ENCODE measurements at regions not wholly inside any gene's neighbourhood (a gene's known extent, or its start where the extent isn't known, plus 50 kb on each side); places are given as distances from the start of the nearest gene placed in this dataset.

- Histone ChIP-seq H3K4me1 (ENCODE audit: insufficient read depth) (no peaks in the 10 kb centered on the region), H3K4me2 (no peak overlapping the region), H3K9me3 (ENCODE audit: low read depth) (no peaks in the 10 kb centered on the region), H3K27me3 (no peaks in the 10 kb centered on the region), H3K9me2 (replicated peaks; ENCODE audit: insufficient read depth) (no peaks in the 10 kb centered on the region), H3K4me3 (no peak overlapping the region), H3K79me2 (no peaks in the 10 kb centered on the region), H3K36me3 (replicated peaks; ENCODE audit: insufficient read depth, low read depth) (no peaks in the 10 kb centered on the region), H3K27ac (no peak overlapping the region), H2AFZ (no peak overlapping the region), H4K20me1 (ENCODE audit: insufficient read depth, poor library complexity, severe bottlenecking) (no peaks in the 10 kb centered on the region)
- TF ChIP-seq, protein P1, sequence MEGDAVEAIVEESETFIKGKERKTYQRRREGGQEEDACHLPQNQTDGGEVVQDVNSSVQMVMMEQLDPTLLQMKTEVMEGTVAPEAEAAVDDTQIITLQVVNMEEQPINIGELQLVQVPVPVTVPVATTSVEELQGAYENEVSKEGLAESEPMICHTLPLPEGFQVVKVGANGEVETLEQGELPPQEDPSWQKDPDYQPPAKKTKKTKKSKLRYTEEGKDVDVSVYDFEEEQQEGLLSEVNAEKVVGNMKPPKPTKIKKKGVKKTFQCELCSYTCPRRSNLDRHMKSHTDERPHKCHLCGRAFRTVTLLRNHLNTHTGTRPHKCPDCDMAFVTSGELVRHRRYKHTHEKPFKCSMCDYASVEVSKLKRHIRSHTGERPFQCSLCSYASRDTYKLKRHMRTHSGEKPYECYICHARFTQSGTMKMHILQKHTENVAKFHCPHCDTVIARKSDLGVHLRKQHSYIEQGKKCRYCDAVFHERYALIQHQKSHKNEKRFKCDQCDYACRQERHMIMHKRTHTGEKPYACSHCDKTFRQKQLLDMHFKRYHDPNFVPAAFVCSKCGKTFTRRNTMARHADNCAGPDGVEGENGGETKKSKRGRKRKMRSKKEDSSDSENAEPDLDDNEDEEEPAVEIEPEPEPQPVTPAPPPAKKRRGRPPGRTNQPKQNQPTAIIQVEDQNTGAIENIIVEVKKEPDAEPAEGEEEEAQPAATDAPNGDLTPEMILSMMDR (IDR thresholded peaks at IDR 0.05; ENCODE audit: poor library complexity): no peak
- DNase-seq (ENCODE audit: low spot score): no peak
- WGBS (ENCODE audit: low lambda C conversion rate, missing lambda C conversion rate): 81% methylated on average over 3 of the region's 3 CpGs
These were observed 437.3 kb upstream of the ZNF507 start for GRCh38 chr19:31908080-31908479.

DNA sequence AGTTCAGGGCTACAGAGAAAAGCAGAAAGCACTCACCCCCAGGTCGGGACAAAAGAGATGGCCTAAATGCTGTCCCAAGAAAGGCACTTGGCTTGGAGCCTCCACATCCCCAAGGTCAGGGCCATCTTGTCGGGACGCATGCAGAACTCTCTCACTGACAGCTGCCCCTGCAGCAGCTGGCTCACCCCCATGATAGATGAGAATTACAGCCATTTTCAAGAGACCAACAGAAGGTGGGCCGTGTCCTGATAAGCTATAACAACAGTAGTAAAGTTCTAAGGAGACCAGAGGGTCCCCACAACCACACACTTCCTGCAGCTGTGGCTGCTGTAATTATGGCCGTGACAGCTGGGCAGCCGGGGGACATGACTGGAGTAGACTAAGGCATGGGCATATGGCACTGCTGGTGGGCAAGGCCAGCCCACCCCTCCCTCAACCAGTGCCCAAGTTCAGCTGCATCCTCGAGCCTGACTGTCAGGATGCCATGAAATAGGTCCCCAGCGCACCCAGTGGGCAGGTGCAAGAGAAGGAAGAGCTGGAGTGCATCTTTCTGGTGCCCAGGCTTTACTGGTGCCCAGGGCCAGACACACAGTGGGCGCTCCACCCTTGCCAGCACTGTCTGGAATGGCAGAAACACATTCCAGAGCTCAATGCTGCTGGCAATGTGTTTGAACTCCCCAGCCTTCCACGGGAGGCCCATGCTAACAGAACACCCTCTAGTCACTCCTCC, 436.7 kb upstream of the ZNF507 start:
- H4K20me1 ChIP-seq (ENCODE audit: insufficient read depth, poor library complexity, severe bottlenecking): no peaks in the 10 kb centered on the region
- no peak overlapping the region for H2AFZ ChIP-seq
- no peak overlapping the region for H3K4me2 ChIP-seq
- no peak for DNase-seq (ENCODE audit: low spot score)
- H3K36me3 ChIP-seq (replicated peaks; ENCODE audit: insufficient read depth, low read depth): no peaks in the 10 kb centered on the region
- H3K79me2 ChIP-seq: no peaks in the 10 kb centered on the region
- no peaks in the 10 kb centered on the region for H3K9me2 ChIP-seq (replicated peaks; ENCODE audit: insufficient read depth)
- no peak overlapping the region for H3K4me3 ChIP-seq
- H3K9me3 ChIP-seq (ENCODE audit: low read depth): no peaks in the 10 kb centered on the region
- no peaks in the 10 kb centered on the region for H3K27me3 ChIP-seq
- 85% methylated on average over 10 of the region's 10 CpGs for WGBS (ENCODE audit: low lambda C conversion rate, missing lambda C conversion rate)
- no peak overlapping the region for H3K27ac ChIP-seq
- H3K4me1 ChIP-seq (ENCODE audit: insufficient read depth): no peaks in the 10 kb centered on the region
- TF ChIP-seq EZH2 (IDR thresholded peaks at IDR 0.05; ENCODE audit: borderline replicate concordance): no peak
- TF ChIP-seq, protein P1 (IDR thresholded peaks at IDR 0.05; ENCODE audit: poor library complexity): no peak
- TF ChIP-seq EZH2phosphoT487 (IDR thresholded peaks at IDR 0.05; ENCODE audit: low read depth, severe bottlenecking, unreplicated experiment): no peak

GRCh38 chr19:31910224-31910623, 435.2 kb upstream of the ZNF507 start:
- no peaks in the 10 kb centered on the region for H3K9me3 ChIP-seq (ENCODE audit: low read depth)
- no peak for DNase-seq (ENCODE audit: low spot score)
- H3K4me3 ChIP-seq: no peak overlapping the region
- H3K79me2 ChIP-seq: no peaks in the 10 kb centered on the region
- WGBS (ENCODE audit: low lambda C conversion rate, missing lambda C conversion rate): 65% methylated on average over 6 of the region's 6 CpGs
- H3K4me2 ChIP-seq: no peak overlapping the region
- H3K36me3 ChIP-seq (replicated peaks; ENCODE audit: insufficient read depth, low read depth): no peaks in the 10 kb centered on the region
- no peaks in the 10 kb centered on the region for H3K9me2 ChIP-seq (replicated peaks; ENCODE audit: insufficient read depth)
- no peaks in the 10 kb centered on the region for H4K20me1 ChIP-seq (ENCODE audit: insufficient read depth, poor library complexity, severe bottlenecking)
- no peak overlapping the region for H2AFZ ChIP-seq
- no peaks in the 10 kb centered on the region for H3K4me1 ChIP-seq (ENCODE audit: insufficient read depth)
- H3K27ac ChIP-seq: no peak overlapping the region
- TF ChIP-seq EZH2phosphoT487 (IDR thresholded peaks at IDR 0.05; ENCODE audit: low read depth, severe bottlenecking, unreplicated experiment) (no peak), EZH2 (IDR thresholded peaks at IDR 0.05; ENCODE audit: borderline replicate concordance) (no peak)
- TF ChIP-seq, protein P1 (IDR thresholded peaks at IDR 0.05; ENCODE audit: poor library complexity): no peak
- H3K27me3 ChIP-seq: no peaks in the 10 kb centered on the region
